ENCODE measurements at regions not wholly inside any gene's neighbourhood (a gene's known extent, or its start where the extent isn't known, plus 50 kb on each side); places are given as distances from the start of the nearest gene placed in this dataset.

DNA sequence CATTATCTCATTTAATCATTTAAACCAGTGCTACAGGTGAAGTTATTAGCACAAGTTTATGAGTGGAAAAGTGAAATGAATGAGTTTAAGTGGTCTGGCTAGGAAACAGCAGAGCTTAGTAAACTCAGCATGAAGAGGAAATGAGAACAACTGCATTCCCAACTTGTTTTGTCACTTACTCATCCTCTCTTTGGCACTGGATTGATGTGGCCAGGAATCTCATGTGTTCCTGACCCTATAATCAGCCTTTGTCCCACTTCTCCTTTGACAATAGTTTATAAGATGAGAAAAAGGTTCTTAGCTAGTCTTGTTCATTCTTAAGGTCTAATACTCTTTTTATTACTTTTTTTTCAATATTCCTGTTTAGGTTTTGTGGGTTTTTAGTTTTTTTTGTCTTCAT lies 559.2 kb upstream of the TLE4 start:
- TF ChIP-seq, protein P1, sequence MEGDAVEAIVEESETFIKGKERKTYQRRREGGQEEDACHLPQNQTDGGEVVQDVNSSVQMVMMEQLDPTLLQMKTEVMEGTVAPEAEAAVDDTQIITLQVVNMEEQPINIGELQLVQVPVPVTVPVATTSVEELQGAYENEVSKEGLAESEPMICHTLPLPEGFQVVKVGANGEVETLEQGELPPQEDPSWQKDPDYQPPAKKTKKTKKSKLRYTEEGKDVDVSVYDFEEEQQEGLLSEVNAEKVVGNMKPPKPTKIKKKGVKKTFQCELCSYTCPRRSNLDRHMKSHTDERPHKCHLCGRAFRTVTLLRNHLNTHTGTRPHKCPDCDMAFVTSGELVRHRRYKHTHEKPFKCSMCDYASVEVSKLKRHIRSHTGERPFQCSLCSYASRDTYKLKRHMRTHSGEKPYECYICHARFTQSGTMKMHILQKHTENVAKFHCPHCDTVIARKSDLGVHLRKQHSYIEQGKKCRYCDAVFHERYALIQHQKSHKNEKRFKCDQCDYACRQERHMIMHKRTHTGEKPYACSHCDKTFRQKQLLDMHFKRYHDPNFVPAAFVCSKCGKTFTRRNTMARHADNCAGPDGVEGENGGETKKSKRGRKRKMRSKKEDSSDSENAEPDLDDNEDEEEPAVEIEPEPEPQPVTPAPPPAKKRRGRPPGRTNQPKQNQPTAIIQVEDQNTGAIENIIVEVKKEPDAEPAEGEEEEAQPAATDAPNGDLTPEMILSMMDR (IDR thresholded peaks at IDR 0.05) = no peak
- TF ChIP-seq POLR2A (IDR thresholded peaks at IDR 0.05) = no peak
